HL-60/S4 (cell line): ENCODE measurements at regions not wholly inside any gene's neighbourhood (a gene's known extent, or its start where the extent isn't known, plus 50 kb on each side); places are given as distances from the start of the nearest gene placed in this dataset.

Experiments used
- in situ Hi-C: fragments of 300-500 bp; cut with MboI; formaldehyde crosslinking; loops from 2 replicates; pipeline ENCODE4 v1.14.3; 2022; ENCODE audit warnings: low sequenced_read_pairs

GRCh38 chr9:13461414-13461991 lies 182.0 kb upstream of the MPDZ start:
- in situ Hi-C loops: no loop called here

GRCh38 chr9:13459071-13459470 lies 179.6 kb upstream of the MPDZ start:
- in situ Hi-C loops: no loop called here

- in situ Hi-C loops: no loop called here
These were observed 178.3 kb upstream of the MPDZ start for GRCh38 chr9:13457795-13458194.

- in situ Hi-C loops: no loop called here
These were observed 171.2 kb upstream of the MPDZ start for GRCh38 chr9:13450723-13451122.

- in situ Hi-C loops: loop anchor here (25.0 kb wide), 1 partner anchor 914 kb away; no protein-coding TSS in a partner anchor
These were observed 169.0 kb upstream of the MPDZ start for GRCh38 chr9:13448482-13448881.

GRCh38 chr9:13447843-13448422 lies 168.4 kb upstream of the MPDZ start:
- in situ Hi-C loops: loop anchor here (25.0 kb wide), 1 partner anchor 914 kb away; no protein-coding TSS in a partner anchor

GRCh38 chr9:13446938-13447842 lies 167.7 kb upstream of the MPDZ start:
- in situ Hi-C loops: loop anchor here (25.0 kb wide), 1 partner anchor 915 kb away; no protein-coding TSS in a partner anchor

- in situ Hi-C loops: loop anchor here (25.0 kb wide), 1 partner anchor 916 kb away; no protein-coding TSS in a partner anchor
These were observed 166.9 kb upstream of the MPDZ start for GRCh38 chr9:13446286-13446937.

- in situ Hi-C loops: loop anchor here (25.0 kb wide), 1 partner anchor 917 kb away; no protein-coding TSS in a partner anchor
These were observed 165.6 kb upstream of the MPDZ start for GRCh38 chr9:13445103-13445500.

GRCh38 chr9:13444245-13445102 lies 165.0 kb upstream of the MPDZ start:
- in situ Hi-C loops: loop anchor here (25.0 kb wide), 1 partner anchor 918 kb away; no protein-coding TSS in a partner anchor

GRCh38 chr9:13443346-13444244 lies 164.1 kb upstream of the MPDZ start:
- in situ Hi-C loops: loop anchor here (25.0 kb wide), 1 partner anchor 919 kb away; no protein-coding TSS in a partner anchor

GRCh38 chr9:13439685-13440476 lies 160.4 kb upstream of the MPDZ start:
- in situ Hi-C loops: loop anchor here (25.0 kb wide), 1 partner anchor 922 kb away; no protein-coding TSS in a partner anchor

GRCh38 chr9:13437866-13438265 lies 158.4 kb upstream of the MPDZ start:
- in situ Hi-C loops: loop anchor here (25.0 kb wide), 1 partner anchor 924 kb away; no protein-coding TSS in a partner anchor

- in situ Hi-C loops: loop anchor here (25.0 kb wide), 1 partner anchor 926 kb away; no protein-coding TSS in a partner anchor
These were observed 157.1 kb upstream of the MPDZ start for GRCh38 chr9:13436591-13436990.

- in situ Hi-C loops: loop anchor here (25.0 kb wide), 1 partner anchor 929 kb away; no protein-coding TSS in a partner anchor
These were observed 154.0 kb upstream of the MPDZ start for GRCh38 chr9:13433453-13433852.

GRCh38 chr9:13432904-13433303 lies 153.4 kb upstream of the MPDZ start:
- in situ Hi-C loops: loop anchor here (25.0 kb wide), 1 partner anchor 929 kb away; no protein-coding TSS in a partner anchor

GRCh38 chr9:13431692-13432091 lies 152.2 kb upstream of the MPDZ start:
- in situ Hi-C loops: loop anchor here (25.0 kb wide), 1 partner anchor 931 kb away; no protein-coding TSS in a partner anchor

- in situ Hi-C loops: loop anchor here (25.0 kb wide), 1 partner anchor 931 kb away; no protein-coding TSS in a partner anchor
These were observed 151.7 kb upstream of the MPDZ start for GRCh38 chr9:13431222-13431536.
